HUDEP-2 (cell line): ENCODE measurements at regions not wholly inside any gene's neighbourhood (a gene's known extent, or its start where the extent isn't known, plus 50 kb on each side); places are given as distances from the start of the nearest gene placed in this dataset.
"Not testable (repeated sequence)": the region's sequence is repeated elsewhere in the genome, so short reads cannot be mapped to it uniquely, and the experiment has no call there.

Experiments
- DNase-seq, 76 experiments: peaks; one replicate each; lab custom pipeline; 2025; ENCODE audit not compliant: unreplicated experiment in 76 of 76; lab: John Stamatoyannopoulos, UW

- DNase-seq = no peak
These were observed 202.8 kb upstream of the RND3 start for GRCh38 chr2:150690261-150690660.

- no peak for DNase-seq
These were observed 202.1 kb upstream of the RND3 start for GRCh38 chr2:150689590-150689989.

- no peak for DNase-seq
These were observed 200.5 kb upstream of the RND3 start for GRCh38 chr2:150688016-150688415.

- DNase-seq = no peak
These were observed 198.9 kb upstream of the RND3 start for GRCh38 chr2:150686391-150686790.

- DNase-seq = no peak
These were observed 193.8 kb upstream of the RND3 start for GRCh38 chr2:150681120-150681804.

GRCh38 chr2:150679456-150680120, 192.1 kb upstream of the RND3 start:
- no peak for DNase-seq

GRCh38 chr2:150677551-150677950, 190.1 kb upstream of the RND3 start:
- no peak for DNase-seq

- no peak for DNase-seq
These were observed 189.4 kb upstream of the RND3 start for GRCh38 chr2:150676747-150677383.

- no peak for DNase-seq
These were observed 188.3 kb upstream of the RND3 start for GRCh38 chr2:150675807-150676206.

GRCh38 chr2:150674283-150674682, 186.8 kb upstream of the RND3 start:
- no peak for DNase-seq

- DNase-seq = no peak
These were observed 184.8 kb upstream of the RND3 start for GRCh38 chr2:150672311-150672710.

- no peak for DNase-seq
These were observed 182.0 kb upstream of the RND3 start for GRCh38 chr2:150669492-150669891.

GRCh38 chr2:150667039-150667438, 179.6 kb upstream of the RND3 start:
- not testable (repeated sequence) for DNase-seq

GRCh38 chr2:150663143-150663542, 175.7 kb upstream of the RND3 start:
- DNase-seq = no peak

- DNase-seq = no peak
These were observed 168.5 kb upstream of the RND3 start for GRCh38 chr2:150656002-150656401.

- no peak for DNase-seq
These were observed 165.9 kb upstream of the RND3 start for GRCh38 chr2:150653351-150653750.

GRCh38 chr2:150647943-150648342, 160.5 kb upstream of the RND3 start:
- DNase-seq = no peak

GRCh38 chr2:150646746-150647145, 159.3 kb upstream of the RND3 start:
- no peak for DNase-seq

- no peak for DNase-seq
These were observed 157.0 kb upstream of the RND3 start for GRCh38 chr2:150644298-150645067.

GRCh38 chr2:150643114-150643725, 155.8 kb upstream of the RND3 start:
- no peak for DNase-seq

GRCh38 chr2:150640039-150640438, 152.6 kb upstream of the RND3 start:
- no peak for DNase-seq
